Transverse colon (tissue), 4 donors: ENCODE measurements at regions not wholly inside any gene's neighbourhood (a gene's known extent, or its start where the extent isn't known, plus 50 kb on each side); places are given as distances from the start of the nearest gene placed in this dataset.

Experiments used
- CTCF ChIP-seq, 5 experiments: fragments of 200-600 bp in 3 of 5; fragments of 450-650 bp in 2 of 5; sonication (generic) in 3 of 5; IDR thresholded peaks; 1 replicate in 2 of 5; 2 replicates in 3 of 5; pipeline ENCODE4 v1.5.1; 2016 to 2017; ENCODE audit warnings: antibody characterized with exemption in 5 of 5, inconsistent platforms in 3 of 5, mild to moderate bottlenecking in 2 of 5, moderate library complexity in 1 of 5
- EP300 ChIP-seq: sonication (generic); formaldehyde crosslinking; IDR thresholded peaks from one replicate; pipeline ENCODE4 v1.6.1; 2017; ENCODE audit warnings: antibody characterized with exemption, low read depth
- POLR2A ChIP-seq: fragments of 450-650 bp; IDR thresholded peaks from one replicate; pipeline ENCODE4 v1.6.1; 2016; ENCODE audit warnings: antibody characterized with exemption, mild to moderate bottlenecking, moderate library complexity
- POLR2AphosphoS5 ChIP-seq, 3 donors: sonication (generic); formaldehyde crosslinking; IDR thresholded peaks; one replicate each; pipeline ENCODE4 v1.6.1; 2016; ENCODE audit warnings: antibody characterized with exemption in 3 of 3

- no peak for TF ChIP-seq CTCF (IDR thresholded peaks at IDR 0.05)
- no peak for TF ChIP-seq POLR2AphosphoS5 (IDR thresholded peaks at IDR 0.05)
- no peak for TF ChIP-seq POLR2A
- TF ChIP-seq EP300 = no peak
These were observed 226.2 kb upstream of the PRICKLE2 start for GRCh38 chr3:64451283-64452012.
